ENCODE measurements at regions not wholly inside any gene's neighbourhood (a gene's known extent, or its start where the extent isn't known, plus 50 kb on each side); places are given as distances from the start of the nearest gene placed in this dataset.
A peak's percentile ranks its signal among the peaks of the same experiment; 100 is the strongest.

DNA sequence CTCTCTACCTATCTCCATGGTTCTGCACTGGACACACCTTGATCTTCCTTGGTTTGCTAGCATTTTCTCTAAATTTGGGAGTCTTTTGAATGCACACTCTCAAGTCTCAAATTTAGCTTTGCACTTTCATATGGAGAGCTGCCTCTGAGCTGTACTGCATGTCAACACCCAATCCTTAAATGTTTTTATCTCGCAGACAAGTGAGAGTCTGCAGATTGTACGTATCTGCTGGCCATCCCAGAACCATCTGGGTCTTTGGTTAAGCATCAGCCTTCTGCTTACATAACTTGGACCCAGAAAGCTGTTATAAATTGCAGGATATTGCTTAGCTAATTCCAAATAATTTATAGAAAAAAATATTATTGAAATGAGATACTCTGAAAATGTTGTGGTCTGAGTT, 111.4 kb upstream of the GRAMD2B start:
- DNase-seq, result no peak

DNA sequence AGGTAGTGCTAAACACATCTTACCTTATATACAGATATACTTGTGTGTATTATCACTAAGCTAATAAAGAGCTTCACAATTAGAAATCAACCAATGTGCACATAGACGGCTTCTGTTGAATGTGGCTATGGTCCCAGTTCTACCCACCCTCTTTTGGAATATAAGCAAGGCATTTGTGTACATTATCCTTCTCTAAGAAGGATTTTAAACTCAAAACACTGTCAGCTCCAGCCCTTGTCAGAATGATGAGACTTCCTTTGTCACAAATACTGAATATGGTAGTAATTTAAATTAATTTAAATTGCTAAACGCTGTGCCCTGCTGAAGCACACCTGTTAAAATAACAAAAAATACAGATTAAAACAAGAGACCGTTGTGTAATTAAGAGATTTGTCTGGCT, 107.9 kb upstream of the GRAMD2B start:
- no peak for DNase-seq

DNA sequence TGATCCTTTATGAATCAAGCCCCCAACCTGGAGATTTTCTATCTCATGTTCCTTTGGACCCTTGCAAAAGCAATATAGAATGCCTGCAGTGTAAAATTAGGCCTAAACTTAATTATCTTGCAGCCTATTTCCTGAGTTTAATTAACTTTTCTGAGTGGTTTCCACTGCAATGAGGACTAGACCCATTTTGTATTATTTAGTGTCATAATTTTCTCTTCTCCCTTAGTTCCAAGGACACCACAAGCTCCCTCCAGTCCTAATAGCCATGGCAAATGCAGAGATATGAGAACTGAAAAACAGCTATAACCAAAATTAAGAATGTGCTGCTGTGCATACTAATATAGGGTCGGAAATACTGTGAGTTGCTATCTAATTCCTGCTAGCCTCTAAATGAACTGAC, 90.9 kb upstream of the GRAMD2B start:
- no peak for DNase-seq

DNA sequence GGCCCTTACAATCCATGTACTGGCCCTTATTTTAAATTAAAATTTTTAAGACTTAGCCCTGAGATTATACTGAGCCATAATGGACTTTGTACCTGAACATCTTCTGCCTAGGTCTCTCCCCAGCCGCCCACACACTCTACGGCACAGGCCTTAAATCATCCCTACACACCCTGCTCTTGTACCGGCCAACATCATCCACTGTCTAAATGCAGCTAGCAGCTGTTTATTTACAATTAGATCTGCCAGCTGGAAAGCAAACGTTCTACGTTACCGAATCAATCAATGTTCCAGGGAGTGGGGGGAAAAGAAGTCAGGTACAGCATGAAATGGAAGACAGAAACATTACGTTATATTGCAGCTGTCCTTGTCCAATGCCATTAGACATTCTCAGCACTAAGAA, 88.4 kb upstream of the GRAMD2B start:
- no peak for DNase-seq

DNA sequence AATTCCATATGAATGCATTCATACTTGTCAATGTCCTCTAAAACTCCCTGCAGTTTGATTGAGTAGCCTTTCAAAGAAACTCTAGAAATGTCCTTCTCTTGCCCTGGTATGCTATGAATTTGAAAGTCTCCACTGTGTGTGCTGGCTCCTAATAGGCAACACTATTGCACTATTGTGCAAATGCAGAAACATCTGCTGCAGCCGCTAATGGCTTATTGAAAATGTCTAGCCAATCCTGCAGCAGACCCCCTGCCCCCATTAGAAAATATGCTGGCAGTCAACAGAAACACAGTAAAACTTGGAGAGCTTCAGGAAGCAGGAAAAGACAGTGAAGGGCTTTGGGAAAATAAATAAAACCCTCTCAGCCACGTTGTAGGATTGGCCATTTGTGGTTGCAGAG, 87.3 kb upstream of the GRAMD2B start:
- DNase-seq, result peak; percentile 50

DNA sequence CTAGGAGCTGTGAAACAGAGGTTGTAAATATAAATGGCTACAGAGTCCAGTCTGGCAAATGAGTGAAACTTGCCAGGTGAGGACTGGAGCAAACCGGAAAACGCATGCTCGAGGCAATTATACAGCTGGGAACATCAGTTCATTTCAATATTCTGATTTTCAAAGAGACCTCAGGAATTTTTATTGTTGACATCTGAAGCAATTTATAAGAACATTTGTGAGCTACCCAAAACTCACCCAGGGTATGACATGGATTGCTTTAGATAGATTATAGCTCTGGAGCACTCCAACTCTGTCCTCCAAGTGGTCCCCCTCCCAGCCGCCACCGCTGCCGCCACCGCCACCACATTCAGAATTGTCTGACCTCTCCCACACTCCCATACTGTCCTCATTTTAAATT, 84.6 kb upstream of the GRAMD2B start:
- DNase-seq, result no peak

DNA sequence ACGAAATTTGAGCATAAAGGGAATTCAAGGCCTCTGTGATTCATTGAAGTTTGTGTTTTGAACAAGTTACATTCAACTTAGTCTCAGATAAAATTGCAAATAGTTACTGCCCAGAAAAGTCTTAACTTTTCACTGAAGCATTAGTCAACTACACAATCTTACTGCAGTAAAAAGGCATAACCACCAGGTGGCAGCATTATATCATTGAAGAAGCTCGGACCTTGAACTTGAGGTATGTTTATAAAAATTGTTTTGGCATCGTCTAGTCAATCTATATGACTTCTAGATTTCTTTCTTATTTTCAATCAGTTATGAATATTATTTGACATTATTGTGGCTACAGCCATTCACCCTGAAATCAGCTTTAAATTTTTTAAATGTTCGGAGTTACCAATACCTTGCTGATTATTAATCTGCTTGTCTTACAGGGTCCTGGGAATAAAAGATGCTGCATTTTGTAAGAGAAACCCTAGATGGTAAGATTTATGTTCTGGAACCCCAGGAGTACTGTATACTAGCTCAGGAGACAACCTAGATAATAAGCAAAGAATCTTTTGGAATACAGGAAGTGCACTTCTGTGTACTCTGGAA, 83.9 kb upstream of the GRAMD2B start:
- DNase-seq, result no peak

DNA sequence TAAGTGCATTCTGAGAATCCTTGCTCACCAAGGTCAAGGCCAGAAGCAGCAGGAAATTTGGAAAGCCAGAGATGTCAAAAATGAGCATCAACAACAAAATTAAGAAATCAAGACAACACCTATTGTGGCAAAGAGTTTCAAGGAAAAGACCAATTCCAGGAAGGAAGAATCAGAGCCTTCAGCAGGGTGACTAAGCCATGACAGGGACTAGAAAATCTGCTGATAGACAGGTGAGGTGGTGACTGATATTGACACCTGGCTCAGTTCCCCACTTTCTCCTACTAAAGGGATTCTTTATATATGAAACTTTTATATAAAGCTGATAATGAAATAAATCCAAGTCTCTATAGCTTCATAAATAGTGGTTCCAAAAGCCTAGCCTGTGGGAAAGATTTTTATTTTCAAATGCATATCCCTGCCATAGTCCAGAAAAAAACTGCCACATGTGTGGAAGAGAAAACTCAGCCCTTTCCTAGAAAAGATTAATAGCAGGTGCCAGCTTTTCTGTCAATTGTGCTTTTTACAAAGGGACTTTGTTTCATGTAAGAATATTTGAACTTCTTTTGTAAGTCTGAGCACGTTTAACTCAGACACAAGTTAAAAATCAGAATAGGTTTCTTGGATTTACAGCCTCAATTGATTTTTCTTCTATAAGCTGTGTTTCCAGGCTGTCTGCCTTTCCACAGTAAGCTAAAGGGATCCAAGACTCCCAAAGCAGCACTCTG, 81.1 kb upstream of the GRAMD2B start:
- DNase-seq, result no peak

DNA sequence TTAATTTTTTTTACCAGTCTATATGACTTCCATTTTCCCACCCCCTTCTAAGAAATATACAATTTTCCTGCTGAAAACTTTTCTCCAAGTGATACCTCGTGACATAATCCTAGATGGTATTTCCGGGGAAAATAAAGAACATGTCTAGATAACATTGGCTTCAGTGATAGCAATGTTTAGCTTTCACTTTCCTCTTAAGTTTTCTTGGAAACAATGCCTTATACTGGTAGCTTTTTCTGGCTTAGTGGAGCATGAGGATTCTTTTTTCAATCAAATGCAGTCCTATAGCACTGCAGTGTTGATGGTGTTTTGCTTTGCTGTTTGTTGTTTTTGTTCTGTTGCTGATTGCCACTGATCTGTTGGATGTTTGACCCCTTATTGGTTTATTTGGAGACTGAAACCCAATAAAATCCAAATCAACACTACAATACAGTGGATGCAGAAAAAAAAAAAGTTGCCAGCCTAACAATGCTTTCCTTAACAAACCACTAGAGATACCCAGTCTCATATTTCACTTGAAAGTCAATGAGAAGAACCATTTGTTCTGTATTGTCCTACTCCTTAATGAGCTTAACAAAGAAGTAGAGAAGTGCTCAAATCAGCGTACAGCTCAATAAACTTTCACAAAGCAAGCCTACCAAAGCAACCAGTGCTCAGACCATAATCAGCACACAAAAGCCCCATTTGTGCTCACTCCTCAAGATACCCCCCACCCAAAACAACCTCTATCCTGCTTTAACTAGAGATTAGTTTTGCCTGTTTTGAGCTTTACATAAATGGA, 74.2 kb upstream of the GRAMD2B start:
- DNase-seq, result no peak

DNA sequence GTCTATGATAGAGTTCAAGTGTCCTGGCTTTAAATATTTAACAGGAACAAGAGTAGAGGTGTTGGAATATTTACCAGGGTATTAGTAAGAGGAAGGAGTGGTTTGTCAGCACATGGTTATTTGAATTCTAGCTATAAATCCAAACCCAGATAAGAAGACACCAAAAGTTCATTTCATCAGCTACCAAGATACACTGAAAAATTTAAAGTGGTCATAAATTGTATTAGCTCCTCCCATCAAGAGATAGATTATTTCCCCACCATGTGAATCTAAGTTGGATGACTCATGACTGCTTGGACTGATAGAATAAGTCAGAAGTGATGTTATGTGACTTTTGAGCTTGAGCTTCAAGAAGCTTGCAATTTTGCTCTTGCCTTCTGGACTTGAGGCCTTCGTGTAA, 72.1 kb upstream of the GRAMD2B start:
- no peak for DNase-seq

DNA sequence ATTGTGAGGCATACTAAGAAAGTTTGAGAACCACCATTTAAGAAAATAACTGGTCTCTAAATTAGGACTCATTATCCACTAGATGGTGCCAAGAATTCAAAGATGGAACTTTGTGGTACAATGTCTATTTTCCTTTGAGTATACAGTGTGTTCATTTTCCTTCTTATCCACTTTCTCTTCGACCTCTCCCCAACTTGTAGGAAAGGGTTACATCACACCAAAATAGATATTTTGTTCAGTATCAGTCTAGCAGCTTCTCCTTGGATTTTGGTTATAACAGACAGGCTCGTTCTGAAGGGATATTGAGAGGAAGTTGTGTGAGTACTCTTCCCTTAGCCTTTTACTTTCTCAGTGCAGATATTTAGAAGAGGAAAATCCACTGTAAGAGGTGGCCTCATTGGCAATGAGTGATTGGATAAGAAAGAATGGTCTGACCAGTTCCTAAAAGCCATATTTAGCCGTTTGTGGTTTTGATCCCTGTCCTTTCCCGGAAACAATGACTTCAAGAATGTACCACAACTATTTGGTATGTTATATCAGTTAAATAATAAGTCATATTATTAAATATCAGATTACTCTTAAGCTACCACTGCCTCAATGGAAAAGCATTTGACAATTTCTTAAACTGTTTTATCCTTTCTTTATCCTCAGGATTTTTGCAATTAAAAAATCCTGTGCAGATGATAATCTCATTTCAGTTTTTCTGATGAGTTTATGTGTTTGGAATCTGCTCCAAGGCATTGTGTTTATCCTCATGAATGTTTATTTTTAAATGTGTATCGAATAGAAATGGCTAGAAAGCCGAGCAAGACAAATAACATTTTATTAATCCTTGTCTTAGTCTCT, 69.0 kb upstream of the GRAMD2B start:
- DNase-seq, result no peak

DNA sequence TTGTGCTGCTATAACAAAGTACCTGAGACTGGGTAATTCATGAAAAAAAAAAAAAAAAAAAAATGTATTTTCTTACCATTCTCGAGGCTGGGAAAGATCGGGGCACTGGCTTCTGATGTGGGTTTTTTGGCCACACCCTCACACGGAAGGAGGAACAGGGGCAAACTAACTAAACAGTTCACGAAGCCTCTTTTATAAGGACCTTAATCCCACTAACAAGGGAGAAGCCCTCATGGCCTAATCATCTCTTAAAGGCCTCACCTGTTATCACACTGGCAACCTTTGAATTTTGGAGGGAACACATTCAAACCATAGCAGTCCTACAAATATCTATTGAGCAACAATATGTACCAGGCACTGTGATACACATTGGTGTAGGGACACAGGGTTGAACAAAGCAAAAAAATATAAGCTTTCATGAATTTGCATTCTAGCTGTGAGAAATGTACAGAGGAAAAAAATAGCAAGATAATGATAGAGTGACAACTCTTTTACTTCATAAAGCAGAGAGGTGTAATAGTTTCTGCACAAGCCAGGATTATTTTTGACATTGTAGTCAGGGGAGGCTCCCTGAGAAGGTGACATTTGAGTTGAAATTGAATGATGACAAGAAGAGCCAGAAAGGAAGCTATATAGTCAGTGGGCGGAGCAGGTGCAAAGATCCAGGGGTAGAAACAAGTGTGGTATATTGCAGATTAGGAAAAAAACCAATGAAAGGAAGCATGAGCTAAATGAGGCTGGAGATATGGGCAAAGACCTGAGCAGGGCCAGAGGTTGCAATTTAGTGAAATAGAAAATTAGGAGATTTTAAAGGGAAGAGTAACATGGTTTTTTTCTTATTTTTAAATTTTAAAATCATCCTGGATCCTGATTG, 68.1 kb upstream of the GRAMD2B start:
- no peak for DNase-seq

DNA sequence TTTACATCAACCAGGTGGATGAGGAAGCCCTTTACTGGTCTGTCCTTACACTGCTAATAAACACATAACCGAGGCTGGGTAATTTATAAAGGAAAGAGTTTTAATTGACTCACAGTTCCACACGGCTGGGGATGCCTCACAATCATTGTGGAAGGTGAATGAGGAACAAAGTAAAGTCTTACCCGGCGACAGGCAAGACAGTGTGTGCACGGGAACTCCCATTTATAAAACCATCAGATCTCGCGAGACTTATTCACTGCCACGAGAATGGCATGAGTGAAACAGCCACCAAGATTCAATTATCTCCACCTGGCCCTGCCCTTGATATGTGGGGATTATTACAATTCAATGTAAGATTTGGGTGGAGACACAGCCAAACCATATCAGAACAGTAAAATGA, 67.3 kb upstream of the GRAMD2B start:
- DNase-seq, result no peak

DNA sequence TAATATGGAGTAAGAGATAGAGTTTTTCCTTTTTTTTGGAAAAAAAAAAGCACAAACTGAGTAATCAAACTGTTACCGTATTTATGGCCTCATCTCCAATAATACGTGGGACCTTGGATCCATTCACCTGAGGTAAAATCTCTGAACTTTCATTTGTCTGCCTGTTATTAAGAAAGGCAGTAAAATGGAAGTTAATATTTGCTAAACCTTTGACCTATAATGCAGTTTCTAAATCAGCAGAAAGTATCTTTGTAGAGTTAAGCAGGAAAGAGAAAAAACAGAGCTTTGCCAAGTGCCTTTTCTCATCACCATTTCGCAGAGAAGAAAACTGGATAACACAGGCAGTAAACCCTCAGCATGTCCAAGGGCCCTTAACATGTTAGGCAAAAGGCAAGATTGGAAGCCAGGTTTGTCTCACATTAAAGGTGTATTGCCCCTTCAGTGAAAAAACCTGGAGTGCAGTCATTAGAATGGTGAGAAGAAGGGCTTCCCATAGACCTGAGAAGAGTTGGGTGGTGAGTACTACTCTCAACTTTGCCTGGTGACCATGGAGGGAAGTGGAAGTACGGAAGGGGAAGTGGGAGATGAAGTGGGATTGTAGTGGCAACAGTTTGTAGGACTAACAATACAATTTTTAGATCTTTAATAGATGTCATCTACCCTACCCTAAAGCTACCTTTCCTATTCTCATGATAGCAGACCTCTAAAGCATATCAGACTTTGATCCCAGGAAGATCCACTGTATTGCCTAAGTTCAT, 65.4 kb upstream of the GRAMD2B start:
- DNase-seq, result no peak

DNA sequence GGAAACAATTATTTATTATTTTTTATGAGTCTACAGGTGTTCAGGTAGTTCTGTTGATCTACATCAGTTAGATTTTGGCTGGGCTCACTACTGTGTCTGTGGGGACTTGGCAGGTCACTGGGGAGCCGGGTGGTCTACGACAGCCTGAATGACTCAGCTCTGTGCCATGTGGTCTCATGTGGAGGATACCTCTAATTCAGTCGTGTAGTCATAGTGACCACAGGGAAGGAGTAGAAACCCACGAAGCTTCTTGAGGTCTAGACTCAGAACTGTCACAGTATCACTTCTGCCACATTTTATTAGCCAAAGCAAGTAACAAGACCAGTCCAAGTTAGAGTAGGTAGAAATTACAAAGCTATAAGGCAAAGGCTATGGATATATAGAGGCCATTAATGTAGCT, 64.7 kb upstream of the GRAMD2B start:
- DNase-seq, result no peak

DNA sequence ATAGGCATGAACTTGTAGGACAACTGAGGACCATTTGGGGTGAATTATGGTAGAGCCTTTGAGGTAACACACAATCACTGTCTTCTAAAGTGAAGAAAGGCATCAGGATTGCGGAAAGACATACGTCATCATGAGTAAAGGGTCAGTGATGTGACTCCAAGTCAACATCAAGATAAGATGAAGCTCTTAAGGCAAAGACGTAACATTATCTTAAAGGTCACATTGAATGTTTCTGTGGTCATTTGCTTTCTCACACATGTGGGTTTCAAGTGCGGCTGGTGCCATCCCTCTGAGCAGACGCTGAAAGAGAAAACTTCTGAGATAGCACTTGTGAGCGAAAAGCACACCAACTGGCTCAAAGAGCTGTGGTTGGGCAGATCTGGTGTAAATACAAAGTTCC, 63.3 kb upstream of the GRAMD2B start:
- no peak for DNase-seq

DNA sequence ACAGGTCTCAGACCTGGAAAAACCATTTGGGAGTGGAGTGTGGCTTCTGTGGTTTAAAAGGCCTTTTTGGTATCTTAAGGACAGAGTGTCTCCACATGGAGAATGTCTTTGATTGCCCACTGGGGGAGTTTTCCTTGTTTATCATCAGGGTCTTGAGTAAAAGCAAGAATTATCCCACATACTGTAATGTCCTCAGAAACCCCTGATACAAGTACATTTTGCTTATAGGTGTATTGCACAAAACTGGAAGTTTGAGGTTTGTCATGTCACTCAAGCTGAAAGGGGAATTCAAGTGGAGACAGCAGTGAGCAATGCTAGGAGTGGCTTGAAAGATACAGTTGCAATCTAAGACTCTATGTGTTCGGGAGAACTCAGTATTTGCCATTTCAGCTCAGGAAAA, 62.7 kb upstream of the GRAMD2B start:
- DNase-seq, result no peak

DNA sequence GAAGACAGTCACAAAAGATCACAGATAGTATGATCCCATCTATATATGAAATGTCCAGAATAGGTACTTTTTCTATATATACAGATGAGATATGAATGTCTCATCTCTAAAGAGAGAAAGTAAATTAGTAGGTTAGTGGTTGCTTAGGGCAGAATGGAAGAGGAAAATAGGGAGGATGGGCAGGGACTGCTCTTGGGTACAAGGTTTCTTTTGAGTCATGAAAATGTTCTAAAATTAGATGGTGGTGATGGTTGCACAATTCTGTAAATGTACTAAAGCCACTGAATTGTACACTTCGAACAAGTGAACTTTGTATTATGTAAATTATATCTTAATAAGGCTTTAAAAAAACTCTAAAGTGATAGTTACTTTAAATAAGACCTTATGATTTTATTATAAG, 59.6 kb upstream of the GRAMD2B start:
- no peak for DNase-seq

DNA sequence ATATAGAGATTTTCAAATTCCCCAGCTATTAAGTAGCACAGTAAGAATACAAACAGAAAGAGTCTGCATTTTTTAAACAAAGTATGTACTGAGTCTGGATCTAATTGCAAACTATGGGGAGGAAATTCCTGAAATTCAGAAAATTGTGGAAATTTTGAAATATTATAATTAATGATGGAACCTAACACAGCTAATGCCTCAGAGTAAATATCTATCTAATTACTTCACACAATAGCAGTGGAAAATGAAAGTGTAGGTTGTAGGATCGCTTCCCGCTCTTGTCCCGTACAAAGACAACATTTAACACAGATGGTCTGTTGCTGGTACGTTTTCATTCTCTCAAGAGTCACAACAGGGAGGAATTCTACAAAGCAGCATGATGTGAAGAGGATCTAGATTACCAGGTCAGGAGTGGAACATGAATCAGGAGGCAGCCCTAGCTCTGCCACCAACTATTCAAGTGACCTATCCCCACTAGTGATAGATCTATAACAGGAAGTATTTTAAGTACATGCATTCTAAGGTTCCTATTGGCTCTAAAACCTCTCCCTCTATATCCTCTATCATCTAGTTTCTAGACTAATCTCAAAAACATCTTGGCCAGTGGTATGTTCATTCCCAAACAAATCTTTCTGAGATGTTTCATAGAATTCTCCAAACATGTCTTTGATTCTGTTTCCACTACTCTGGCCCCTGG, 58.9 kb upstream of the GRAMD2B start:
- no peak for DNase-seq

DNA sequence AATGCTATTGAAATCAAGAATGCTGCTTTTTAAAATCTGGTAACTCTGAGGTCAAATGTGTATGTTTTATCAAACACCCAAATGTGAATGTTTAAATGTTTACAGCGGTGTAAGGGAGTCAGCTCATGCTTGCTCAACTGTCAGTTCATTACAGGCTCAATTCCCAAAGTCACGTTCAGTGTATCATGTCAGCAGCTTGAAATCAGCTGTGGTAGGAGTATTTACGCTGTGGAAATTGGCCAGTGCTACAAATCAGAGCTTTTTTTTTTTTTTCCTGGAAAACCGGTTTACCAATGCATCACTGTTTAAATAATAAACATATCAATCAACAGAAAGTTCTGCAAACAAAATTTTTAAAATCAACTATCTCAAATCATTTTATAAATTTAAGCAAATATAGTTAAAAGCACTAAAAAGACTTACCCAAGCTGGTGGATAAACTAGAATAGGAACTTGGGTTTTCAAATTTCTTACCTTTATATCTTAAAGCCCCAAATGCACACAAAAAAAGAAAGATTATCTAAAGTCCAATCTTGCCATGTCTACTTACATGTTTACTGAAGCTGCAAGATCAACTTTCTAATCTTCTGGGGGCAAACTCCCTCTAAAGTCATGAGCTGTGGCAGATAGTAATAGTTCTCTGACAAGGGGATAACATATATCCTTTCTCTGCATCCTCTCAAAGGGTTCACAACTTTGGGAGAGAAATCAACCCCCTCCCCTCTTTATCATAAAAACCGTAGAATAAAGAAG, 57.6 kb upstream of the GRAMD2B start:
- DNase-seq, result no peak

Measured in left hindlimb (tissue), 1 donor.